Activated CD8-positive, alpha-beta memory T cell treated with anti-CD3 and anti-CD28 coated beads, Interleukin-2, amount 50 U/mL, for 48 hours (primary cell): ENCODE measurements at regions not wholly inside any gene's neighbourhood (a gene's known extent, or its start where the extent isn't known, plus 50 kb on each side); places are given as distances from the start of the nearest gene placed in this dataset.

Experiments
- DNase-seq: peaks from one replicate; pipeline ENCODE4 v3.0.0-alpha.2; 2020

DNA sequence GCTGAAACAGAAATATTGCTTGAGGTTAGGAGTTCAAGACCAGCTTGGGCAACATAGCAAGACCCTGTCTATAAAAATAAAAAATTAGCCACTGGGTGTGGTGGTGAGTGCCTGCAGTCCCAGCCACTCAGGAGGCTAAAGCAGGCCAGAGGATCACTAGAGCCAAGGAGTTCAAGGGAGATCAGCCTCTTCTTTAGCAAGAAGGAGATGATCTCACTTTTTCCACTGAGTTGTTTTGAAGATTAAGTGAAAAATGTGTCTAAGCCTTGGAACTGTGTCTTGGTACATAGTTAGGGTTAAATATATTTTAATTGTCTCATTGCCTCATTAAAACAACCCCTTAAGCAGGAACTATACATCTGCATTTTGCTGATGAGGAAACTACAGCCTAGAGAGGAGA, 279.0 kb upstream of the ZFP64 start:
- DNase-seq, result no peak

GRCh38 chr20:52469128-52469527, 277.5 kb upstream of the ZFP64 start:
- no peak for DNase-seq

- DNase-seq, result no peak
Measured at GRCh38 chr20:52465991-52466390, 274.4 kb upstream of the ZFP64 start.

- DNase-seq, result no peak
Measured at GRCh38 chr20:52461582-52461981, 270.0 kb upstream of the ZFP64 start.

DNA sequence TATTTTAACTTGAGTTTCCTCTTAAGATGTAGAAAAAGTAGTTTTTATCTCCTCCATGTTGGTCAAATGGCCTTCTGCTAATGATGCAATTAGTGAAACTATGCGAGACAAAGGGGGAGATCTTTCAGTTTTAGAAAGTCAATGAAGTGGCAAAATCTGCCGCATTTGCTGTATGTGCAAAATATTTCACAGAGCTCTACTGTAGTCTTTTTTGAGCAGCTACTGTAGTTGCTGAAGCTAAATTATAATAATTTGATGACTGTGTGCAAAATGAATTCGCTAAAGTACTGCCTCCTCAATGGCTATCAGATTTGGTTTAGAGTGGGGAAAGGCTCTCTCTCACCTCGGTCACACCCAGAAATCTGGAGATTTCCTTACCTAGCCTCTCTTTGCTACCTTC, 267.6 kb upstream of the ZFP64 start:
- no peak for DNase-seq

GRCh38 chr20:52457826-52458225, 266.2 kb upstream of the ZFP64 start:
- DNase-seq, result no peak

DNA sequence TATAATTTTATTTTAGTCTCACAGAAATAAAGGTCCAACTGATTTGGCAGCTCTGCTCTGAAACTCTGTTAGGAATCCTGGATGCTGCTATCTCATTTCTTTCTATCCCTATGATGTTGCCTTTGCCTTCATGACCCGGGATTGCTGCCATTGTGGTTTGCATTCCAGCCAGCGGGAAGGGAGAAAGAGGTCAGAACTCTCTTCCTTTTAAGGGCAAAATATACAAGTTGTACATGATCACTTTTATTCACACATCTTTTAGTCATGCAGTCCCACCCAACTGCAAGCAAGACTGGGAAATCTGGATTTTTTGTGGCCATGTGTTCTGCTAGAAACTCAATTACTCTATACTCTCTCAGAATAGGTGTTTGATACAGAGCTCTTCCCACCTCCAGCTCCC, 263.1 kb upstream of the ZFP64 start:
- no peak for DNase-seq

DNA sequence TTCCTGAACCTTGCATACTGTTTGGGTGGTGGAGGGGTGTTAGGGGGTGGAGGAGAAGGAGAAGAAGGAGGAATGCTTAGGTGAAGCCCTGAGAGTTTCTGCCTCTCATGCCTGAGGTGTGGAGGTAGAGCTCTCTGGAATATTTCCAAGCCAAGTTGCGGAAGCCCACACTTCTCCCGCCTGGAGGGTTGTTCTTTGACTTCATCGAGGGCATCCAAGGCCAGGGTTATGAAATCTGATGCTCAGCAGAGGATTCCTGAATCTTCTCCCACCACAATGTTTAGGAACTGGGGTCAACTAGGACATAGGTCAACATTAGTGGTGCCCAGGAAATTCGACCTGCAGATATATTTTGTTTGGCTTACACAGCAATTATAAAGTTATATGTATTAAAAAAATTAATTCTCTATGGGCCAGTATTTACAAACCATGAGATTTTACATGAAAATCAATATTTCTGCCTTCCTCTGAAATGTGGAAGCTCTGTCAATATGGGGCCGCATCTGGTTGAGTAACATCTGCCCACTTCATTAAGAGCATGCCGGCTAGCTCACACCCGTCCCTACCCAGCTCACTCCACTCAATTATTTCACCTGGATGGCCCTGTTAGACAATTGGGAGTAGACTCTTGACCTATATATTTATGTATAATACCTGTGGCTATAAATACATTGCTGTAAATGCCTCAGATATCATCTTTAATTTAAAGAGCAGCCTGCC, 257.1 kb upstream of the ZFP64 start:
- DNase-seq, result no peak

DNA sequence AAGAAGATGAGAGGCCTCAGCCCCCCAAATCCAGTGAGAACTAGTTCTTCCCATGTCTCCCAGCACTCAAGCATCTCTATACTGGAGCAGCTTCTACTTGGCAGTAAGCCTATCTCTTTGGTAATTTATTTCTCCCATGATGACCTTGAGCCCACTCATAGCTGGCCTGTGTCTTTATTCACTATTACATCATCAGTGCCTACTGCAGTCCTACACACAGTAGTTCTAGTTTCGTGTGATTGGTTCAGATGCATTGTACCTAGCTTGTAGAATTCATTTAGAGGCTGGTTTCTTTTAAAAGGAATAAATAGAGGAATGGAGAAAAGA, 255.6 kb upstream of the ZFP64 start:
- no peak for DNase-seq

GRCh38 chr20:52446421-52447224, 255.0 kb upstream of the ZFP64 start:
- no peak for DNase-seq

DNA sequence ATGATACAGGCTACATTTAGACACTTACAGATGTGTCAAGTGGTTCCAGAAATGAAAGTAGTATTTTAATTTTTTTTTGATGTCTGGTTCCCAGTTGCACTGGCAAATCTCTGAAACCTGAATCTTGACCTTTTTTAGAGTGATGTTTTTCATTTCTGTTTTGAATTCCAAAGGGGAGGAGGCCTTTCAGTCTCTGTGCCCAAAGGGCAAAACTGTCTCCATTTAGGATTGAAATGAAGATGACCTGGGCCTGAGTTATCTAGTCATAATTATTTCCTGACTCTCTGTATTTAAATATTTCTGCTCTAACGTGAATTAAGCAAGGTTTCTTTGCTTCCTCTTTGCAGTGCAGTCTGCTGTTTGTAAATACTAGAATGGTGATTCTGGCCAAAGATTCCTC, 252.9 kb upstream of the ZFP64 start:
- DNase-seq, result no peak

GRCh38 chr20:52443874-52444273, 252.3 kb upstream of the ZFP64 start:
- no peak for DNase-seq

- no peak for DNase-seq
Measured at GRCh38 chr20:52441710-52442109, 250.1 kb upstream of the ZFP64 start.

- no peak for DNase-seq
Measured at GRCh38 chr20:52439375-52439774, 247.8 kb upstream of the ZFP64 start.

DNA sequence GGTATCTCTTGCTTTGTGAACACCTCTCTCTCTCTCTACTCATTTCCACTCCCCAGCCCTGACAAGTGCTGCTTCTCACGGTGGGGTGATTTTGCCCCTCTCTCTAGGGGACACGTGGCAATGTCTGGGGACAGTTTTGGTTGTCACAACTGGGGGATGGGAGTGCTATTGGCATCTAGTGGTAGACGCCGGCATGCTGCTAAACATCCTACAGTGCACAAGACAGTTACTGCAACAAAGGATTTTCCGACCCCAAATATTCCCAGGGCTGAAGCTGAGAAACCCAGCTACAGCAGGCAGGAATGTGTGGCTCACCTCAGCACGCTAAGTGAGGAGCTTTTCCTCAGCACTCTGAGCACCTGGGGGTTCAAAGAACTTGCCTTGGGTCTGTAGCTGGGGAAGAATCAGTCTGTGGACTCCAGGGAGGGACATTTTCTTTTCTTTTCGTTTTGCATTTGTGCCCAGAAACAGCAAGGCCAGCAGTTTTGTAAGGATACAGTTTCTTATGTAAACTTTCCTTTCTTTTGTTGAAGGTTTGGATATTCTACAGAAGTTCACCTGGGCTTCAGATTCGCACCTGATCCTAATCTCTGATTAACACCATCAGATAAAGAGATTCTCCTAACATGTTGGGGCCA, 246.9 kb upstream of the ZFP64 start:
- DNase-seq, result no peak

GRCh38 chr20:52434453-52434852, 242.9 kb upstream of the ZFP64 start:
- DNase-seq, result no peak

- DNase-seq, result no peak
Measured at GRCh38 chr20:52434041-52434425, 242.5 kb upstream of the ZFP64 start.

- DNase-seq, result no peak
Measured at GRCh38 chr20:52433326-52434040, 241.9 kb upstream of the ZFP64 start.

DNA sequence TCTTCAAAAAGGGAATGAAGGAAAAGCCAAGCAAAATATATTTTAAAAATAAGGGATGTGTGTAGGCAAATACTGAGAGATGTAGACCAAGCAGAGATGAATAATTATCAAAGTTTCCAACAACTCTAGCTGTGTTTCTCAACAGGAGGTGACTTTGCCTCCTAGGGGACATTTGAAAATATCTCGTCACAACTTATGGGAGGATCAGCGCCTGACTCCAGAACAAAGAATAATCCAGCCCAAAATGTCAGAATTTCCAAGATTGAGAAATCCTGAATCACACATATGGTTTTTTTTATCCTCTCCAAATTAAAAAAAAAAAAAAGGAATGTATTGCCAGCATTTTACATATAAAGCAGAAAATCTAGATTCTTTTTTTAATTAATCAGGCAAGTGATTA, 241.2 kb upstream of the ZFP64 start:
- DNase-seq, result no peak

DNA sequence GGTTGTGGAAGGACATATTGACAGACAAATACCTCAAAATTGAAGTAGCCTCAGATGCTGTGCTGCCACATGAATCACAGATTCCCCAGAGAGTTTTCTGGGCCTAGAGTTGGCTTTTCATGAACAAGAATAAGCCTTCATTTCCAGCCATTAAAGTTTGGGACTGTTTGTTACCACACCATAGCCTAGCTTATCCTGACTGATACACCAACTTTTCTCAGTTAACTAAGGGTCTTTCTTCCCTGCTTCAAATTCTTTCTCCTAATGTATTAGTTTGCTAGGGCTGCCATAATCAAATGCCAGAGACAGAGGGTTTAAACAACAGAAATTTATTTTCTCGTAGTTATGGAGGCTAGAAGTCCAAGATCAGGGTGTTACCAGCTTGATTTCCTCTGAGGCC, 237.4 kb upstream of the ZFP64 start:
- no peak for DNase-seq

DNA sequence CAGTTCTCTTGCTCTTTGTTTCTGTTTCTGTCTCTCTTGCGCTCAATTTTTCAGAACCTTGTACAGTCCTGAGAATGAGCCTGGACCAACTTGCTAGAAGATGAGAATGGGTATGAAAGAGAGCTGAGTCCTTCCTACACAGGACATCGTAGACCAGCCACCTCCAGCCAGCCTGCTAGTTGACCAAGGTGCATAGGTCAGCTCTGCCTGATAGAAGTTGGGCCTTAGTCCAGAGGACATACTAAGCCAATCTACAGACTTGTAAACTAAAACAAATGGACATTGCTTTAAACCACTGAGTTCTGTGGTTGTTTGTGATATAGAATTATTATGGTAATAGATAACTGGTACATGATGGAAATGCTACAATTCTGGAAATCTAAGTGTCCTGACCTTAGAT, 236.4 kb upstream of the ZFP64 start:
- DNase-seq, result no peak

- no peak for DNase-seq
Measured at GRCh38 chr20:52426856-52427255, 235.3 kb upstream of the ZFP64 start.

GRCh38 chr20:52425701-52426100, 234.1 kb upstream of the ZFP64 start:
- DNase-seq, result no peak

- DNase-seq, result no peak
Measured at GRCh38 chr20:52425253-52425652, 233.7 kb upstream of the ZFP64 start.
